NCI-H1417 treated with DMSO at 0.1 percent for 48 hours (cell line): ENCODE measurements at regions not wholly inside any gene's neighbourhood (a gene's known extent, or its start where the extent isn't known, plus 50 kb on each side); places are given as distances from the start of the nearest gene placed in this dataset.
"Not testable (repeated sequence)": the region's sequence is repeated elsewhere in the genome, so short reads cannot be mapped to it uniquely, and the experiment has no call there.

Experiments used
- DNase-seq: peaks from one replicate; lab custom pipeline; 2025; lab: John Stamatoyannopoulos, UW

- no peak for DNase-seq
These were observed 1729.7 kb downstream of the PCDH9 start for GRCh38 chr13:65500481-65500880.

DNA sequence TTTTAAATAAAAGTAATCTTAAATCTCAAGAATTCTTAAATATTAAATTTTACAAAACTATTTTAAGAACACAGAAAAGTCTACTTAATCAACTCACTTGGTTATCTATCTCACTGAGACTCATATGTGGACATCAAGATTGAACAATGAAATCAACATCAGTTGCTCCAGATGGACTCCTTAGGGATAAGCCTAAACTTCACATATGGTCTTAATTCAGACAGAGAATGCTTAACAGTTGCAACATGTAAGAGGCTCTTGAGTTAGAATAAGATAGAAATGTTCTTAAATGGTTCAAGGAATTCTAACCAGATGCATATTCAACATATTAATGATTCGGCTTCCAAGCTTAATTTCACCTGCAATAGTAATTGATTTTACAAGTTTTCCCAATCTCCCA is 1730.9 kb downstream of the PCDH9 start:
- DNase-seq, result no peak

DNA sequence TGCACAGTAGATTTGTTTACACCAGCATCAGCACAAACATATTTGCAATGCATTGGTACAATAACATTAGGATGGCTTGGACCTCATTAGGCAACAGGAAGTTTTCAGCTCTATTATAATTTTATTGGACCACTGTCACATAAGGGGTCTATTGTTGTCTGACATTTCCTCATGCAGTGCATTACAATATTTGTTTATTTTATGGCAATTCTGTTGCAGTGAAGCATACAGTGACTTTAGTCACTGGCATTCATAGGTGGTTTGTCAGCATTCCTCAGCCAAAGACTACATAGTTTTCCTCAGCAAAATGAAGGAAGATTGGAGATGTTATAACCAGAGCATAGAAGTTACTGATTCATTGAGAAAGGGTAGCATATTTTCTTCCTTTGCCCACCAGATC is 1732.9 kb downstream of the PCDH9 start:
- DNase-seq, result no peak

DNA sequence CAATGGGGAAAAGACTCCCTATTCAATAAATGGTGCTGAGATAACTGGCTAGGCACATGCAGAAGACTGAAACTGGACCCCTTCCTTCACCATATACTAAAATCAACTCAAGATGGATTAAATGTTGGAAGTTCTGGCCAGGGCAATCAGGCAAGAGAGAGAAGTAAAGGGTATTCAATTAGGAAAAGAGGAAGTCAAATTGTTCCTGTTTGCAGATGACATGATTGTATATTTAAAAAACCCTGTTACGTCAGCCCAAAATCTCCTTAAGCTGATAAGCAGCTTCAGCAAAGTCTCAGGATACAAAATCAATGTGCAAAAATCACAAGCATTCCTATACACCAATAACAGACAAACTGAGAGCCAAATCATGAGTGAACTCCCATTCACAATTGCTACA is 1739.4 kb downstream of the PCDH9 start:
- DNase-seq, result not testable (repeated sequence)

DNA sequence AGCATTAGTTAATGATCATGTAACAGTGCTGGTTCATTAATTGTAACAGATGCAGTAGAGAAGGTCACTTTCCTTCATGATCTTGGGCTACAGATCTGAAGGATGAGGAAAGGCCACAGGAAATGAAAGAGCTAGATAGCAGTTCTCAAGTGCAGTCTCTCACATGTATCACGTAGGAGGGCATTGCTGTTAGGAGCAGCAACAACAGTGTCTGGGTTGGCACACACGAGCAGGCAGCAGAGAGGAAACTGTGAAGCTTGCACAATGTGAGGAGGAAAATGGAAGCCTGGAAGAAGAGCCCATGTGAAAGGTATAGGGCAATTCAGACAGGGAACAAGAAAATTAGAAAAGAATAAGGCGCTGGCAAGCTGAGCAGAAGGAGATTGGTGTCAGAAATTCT is 1741.5 kb downstream of the PCDH9 start:
- DNase-seq, result no peak

DNA sequence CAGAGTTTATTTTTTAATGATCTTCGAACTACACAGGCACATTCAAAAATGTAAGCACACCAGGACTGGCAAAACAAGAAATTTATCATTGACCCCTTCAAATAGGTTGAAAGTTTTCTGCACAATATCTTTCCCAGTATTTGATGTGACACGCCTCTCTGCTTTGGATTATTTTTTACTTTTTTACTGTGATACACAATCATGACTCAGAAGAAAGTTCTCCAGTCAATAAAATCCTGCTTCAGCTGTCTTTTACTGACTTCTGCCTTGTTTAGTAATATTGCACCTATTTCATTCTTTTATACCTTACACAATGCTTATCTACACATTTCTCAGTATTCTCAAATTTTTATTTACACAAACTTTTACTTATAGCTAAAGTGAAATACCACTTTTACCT is 1750.4 kb downstream of the PCDH9 start:
- DNase-seq, result no peak

DNA sequence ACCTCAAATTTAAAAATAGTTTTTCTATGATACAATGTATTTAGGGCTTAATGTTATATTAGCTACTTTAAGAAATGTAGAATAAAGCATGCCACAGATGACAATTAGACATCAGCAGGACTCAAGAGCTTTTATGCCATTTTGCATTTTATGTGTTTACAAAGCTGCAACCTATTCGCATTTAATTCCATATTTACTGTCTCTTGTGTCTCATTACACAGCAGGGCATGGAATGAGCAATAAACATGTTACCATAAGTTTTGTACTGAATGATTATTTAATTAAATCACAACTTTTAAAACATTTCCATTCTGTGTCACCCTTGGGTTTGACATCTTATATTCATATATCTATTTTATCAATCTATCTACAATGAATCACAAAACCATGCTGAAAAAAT is 1756.9 kb downstream of the PCDH9 start:
- DNase-seq, result no peak

GRCh38 chr13:65472336-65472735 is 1757.8 kb downstream of the PCDH9 start:
- no peak for DNase-seq

- DNase-seq, result no peak
These were observed 1759.4 kb downstream of the PCDH9 start for GRCh38 chr13:65470781-65471180.

GRCh38 chr13:65468628-65469027 is 1761.5 kb downstream of the PCDH9 start:
- DNase-seq, result no peak

DNA sequence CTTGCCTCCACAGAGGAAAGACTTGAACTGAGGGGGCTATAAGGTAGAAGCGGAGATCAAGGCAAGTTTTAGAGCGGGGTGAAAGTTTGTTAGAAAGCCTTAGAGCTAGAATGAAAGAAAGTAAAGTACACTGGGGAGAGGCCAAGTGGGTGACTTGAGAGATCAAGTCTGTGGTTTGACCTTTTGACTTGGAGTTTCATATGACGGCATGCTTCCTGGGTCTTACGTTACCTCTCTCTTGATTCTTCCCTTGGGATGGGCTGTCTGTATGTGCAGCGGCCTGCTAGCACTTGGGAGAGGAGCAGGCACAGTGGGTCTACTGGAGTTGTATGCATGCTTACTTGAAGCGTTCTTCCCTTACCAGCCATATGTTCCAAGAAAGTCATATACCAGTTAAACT is 1768.5 kb downstream of the PCDH9 start:
- DNase-seq, result no peak

GRCh38 chr13:65460136-65460535 is 1770.0 kb downstream of the PCDH9 start:
- no peak for DNase-seq

DNA sequence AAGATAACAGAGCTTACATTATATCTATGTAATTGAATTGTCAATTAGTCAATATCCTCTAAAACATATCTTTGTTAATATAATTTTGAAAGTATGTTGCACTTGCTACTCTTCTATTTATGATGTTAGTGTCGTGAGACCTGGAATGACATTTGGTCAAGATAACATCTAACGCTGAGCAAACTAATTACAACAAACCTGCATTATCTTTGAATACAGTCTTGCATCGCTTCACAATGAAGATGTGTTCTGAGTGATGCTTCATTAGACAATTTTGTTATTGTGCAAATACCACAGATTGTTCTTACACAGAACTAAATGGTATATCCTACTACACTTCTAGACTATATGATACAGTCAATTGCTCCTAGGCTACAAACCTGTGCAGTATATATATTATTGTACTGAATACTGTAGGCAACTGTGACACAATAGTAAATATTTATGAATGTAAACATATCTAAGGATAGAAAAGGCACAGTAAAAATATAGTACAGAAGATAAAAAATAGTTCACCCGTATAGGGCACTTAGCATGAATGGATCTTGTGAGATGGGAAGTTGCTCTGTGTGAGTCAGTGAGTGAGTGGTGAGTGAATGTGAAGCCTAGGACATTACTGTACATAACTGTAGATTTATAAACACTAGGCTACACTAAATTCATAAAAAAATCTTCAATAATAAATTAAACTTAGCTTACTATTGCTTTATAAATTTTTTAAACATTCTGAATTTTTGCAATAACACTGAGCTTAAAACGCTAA is 1773.8 kb downstream of the PCDH9 start:
- DNase-seq, result no peak

GRCh38 chr13:65454403-65454802 is 1775.7 kb downstream of the PCDH9 start:
- no peak for DNase-seq

- DNase-seq, result no peak
These were observed 1776.2 kb downstream of the PCDH9 start for GRCh38 chr13:65453982-65454381.

DNA sequence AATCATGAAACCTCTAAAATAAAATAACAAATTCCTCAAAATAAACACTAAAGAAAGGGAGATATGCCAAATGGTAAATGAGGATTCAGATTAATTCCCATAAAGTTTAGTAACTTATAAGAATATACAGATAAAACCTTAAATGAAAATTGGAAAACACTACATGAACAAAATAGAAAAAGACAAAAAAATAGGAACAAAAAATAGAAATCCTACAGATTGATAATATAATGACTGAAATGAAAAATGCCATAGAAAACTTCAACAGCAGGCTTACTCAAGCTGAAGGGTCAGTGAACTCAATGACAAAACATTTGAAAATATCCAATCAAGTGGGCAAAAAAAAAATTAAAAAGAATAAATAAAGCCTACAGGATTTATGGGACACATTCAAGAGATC is 1784.8 kb downstream of the PCDH9 start:
- DNase-seq, result no peak

- DNase-seq, result no peak
These were observed 1794.5 kb downstream of the PCDH9 start for GRCh38 chr13:65435590-65435989.

DNA sequence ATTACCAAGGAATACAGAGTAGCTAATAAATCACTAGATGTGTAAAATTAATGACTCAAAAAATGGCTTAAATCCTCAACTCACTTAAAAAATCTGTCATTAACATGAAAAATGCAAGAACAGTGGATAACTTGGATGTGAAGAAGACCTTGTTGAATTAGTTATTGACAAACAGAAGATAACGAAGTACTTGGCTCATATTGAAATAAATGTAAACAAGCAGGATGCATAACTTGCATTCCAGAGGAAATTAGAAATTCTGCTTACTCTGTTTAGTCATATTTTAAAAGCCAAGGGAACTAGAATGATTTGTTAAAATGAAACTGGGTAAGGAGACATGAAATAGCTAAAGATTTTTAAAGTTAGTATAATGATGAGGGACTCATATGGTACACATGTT is 1812.2 kb downstream of the PCDH9 start:
- DNase-seq, result no peak

GRCh38 chr13:65416784-65417183 is 1813.4 kb downstream of the PCDH9 start:
- DNase-seq, result no peak

DNA sequence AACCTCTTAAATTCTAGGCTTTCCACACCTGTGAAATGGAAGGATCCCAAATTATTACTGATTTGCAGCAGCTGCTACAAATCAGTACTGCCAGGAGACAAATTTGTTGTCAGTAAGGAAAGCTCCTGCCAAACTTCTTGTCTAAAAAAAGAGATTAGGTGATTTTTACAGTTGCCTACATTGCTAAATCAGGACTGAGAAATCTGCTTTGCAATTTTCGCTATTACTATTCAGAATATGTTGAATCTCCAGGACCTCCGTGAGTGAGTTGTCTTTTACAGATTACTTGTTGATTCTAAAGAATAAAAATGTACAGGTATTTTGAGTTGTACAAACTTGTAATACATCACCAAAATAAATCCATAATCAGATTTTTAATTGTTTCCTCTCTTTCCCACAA is 1815.9 kb downstream of the PCDH9 start:
- no peak for DNase-seq

GRCh38 chr13:65411521-65411920 is 1818.6 kb downstream of the PCDH9 start:
- DNase-seq, result no peak

DNA sequence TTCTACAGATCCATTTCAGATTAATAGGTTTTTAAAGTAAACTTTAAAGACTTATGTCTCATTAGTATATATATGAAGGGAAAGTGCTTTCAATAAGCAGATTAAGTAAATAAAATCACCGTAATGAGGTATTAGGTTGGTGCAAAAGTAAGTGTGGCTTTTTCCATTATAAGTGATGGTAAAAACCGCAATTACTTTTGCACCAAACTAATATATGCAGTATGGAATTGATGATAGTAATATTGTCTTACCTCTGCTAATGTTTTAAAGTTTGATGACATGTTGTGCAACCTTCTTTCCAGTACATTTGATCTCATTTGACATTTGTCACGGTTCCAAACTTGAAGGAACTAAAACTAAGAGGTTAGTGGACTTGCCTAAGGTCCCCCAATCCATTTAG is 1819.3 kb downstream of the PCDH9 start:
- no peak for DNase-seq

DNA sequence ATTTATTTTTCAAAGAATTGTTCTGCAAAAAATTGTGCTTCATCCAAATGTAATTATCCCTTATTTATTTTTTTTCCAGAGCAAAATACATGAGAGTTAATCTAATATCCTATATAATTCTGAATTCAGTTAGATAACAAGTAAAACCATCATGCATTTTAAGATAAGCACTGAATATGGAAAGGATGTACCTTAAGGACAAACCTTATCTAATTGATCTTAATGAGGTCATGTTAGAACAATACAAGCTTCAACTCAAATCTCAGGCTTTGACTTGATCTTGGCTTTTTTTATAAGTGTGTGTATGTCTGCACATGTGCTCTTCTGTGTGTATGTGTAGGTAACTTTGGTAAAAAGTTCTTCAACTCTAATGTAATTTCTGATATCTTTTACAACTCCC is 1828.8 kb downstream of the PCDH9 start:
- DNase-seq, result no peak

- no peak for DNase-seq
These were observed 1829.4 kb downstream of the PCDH9 start for GRCh38 chr13:65400702-65401101.
